ENCODE measurements at regions not wholly inside any gene's neighbourhood (a gene's known extent, or its start where the extent isn't known, plus 50 kb on each side); places are given as distances from the start of the nearest gene placed in this dataset.

GRCh38 chr2:239816576-239817467 lies 208.3 kb downstream of the NDUFA10 start:
- H4K20me1 ChIP-seq (ENCODE audit: insufficient read depth, low read length): no peaks in the 10 kb centered on the region
- H3K9me2 ChIP-seq (ENCODE audit: low read depth, low read length): no peaks in the 10 kb centered on the region
- no peaks in the 10 kb centered on the region for H3K27me3 ChIP-seq (ENCODE audit: insufficient read depth, low read length)
- no peak overlapping the region for H3K4me3 ChIP-seq (ENCODE audit: low read depth, low read length, poor library complexity, severe bottlenecking)
- H3K36me3 ChIP-seq (ENCODE audit: insufficient read depth, low read length): no peaks in the 10 kb centered on the region
- H3F3A ChIP-seq (ENCODE audit: insufficient read depth, low read length): no peaks in the 10 kb centered on the region
- no peak overlapping the region for H3K27ac ChIP-seq (ENCODE audit: low read depth, low read length, poor library complexity, severe bottlenecking)
- H3K4me2 ChIP-seq (ENCODE audit: low read length): no peak overlapping the region
- H3K79me2 ChIP-seq (ENCODE audit: insufficient read depth, low read length): no peaks in the 10 kb centered on the region
- H3K9ac ChIP-seq (ENCODE audit: low read length): no peak overlapping the region
- H2AFZ ChIP-seq (ENCODE audit: low read length): no peak overlapping the region
- TF ChIP-seq, protein P1, sequence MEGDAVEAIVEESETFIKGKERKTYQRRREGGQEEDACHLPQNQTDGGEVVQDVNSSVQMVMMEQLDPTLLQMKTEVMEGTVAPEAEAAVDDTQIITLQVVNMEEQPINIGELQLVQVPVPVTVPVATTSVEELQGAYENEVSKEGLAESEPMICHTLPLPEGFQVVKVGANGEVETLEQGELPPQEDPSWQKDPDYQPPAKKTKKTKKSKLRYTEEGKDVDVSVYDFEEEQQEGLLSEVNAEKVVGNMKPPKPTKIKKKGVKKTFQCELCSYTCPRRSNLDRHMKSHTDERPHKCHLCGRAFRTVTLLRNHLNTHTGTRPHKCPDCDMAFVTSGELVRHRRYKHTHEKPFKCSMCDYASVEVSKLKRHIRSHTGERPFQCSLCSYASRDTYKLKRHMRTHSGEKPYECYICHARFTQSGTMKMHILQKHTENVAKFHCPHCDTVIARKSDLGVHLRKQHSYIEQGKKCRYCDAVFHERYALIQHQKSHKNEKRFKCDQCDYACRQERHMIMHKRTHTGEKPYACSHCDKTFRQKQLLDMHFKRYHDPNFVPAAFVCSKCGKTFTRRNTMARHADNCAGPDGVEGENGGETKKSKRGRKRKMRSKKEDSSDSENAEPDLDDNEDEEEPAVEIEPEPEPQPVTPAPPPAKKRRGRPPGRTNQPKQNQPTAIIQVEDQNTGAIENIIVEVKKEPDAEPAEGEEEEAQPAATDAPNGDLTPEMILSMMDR (IDR thresholded peaks at IDR 0.05; ENCODE audit: low read length): no peak
- TF ChIP-seq EZH2 (IDR thresholded peaks at IDR 0.05; ENCODE audit: borderline replicate concordance, low read length): no peak
- no peaks in the 10 kb centered on the region for H3K4me1 ChIP-seq (ENCODE audit: insufficient read depth, low read length, severe bottlenecking)
- no peaks in the 10 kb centered on the region for H3K9me3 ChIP-seq (ENCODE audit: low read length)

DNA sequence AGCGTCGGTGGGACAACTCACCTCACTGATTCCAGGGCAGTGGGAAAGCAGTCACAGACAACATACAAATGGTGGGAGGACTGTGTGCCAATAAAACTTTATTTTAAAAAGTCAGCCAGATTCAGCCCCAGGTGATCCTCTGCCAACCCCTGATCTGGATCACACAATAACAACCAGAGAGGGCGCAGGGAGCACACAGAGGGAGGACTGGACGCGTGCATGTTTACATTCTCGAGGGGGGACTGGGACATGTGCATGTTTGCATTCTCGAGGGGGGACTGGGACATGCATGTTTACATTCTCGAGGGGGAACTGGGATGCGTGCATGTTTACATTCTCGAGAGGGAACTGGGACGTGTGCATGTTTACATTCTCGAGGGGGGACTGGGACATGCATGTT lies 209.5 kb downstream of the NDUFA10 start:
- no peaks in the 10 kb centered on the region for H4K20me1 ChIP-seq (ENCODE audit: insufficient read depth, low read length)
- H3K36me3 ChIP-seq (ENCODE audit: insufficient read depth, low read length): no peaks in the 10 kb centered on the region
- no peak overlapping the region for H3K4me2 ChIP-seq (ENCODE audit: low read length)
- H3K27ac ChIP-seq (ENCODE audit: low read depth, low read length, poor library complexity, severe bottlenecking): no peak overlapping the region
- no peaks in the 10 kb centered on the region for H3K9me3 ChIP-seq (ENCODE audit: low read length)
- H3K4me3 ChIP-seq (ENCODE audit: low read depth, low read length, poor library complexity, severe bottlenecking): no peak overlapping the region
- H2AFZ ChIP-seq (ENCODE audit: low read length): no peak overlapping the region
- no peaks in the 10 kb centered on the region for H3K9me2 ChIP-seq (ENCODE audit: low read depth, low read length)
- no peak overlapping the region for H3K9ac ChIP-seq (ENCODE audit: low read length)
- no peaks in the 10 kb centered on the region for H3K4me1 ChIP-seq (ENCODE audit: insufficient read depth, low read length, severe bottlenecking)
- no peaks in the 10 kb centered on the region for H3K79me2 ChIP-seq (ENCODE audit: insufficient read depth, low read length)
- H3K27me3 ChIP-seq (ENCODE audit: insufficient read depth, low read length): no peaks in the 10 kb centered on the region
- TF ChIP-seq, protein P1 (IDR thresholded peaks at IDR 0.05; ENCODE audit: low read length): no peak
- TF ChIP-seq EZH2 (IDR thresholded peaks at IDR 0.05; ENCODE audit: borderline replicate concordance, low read length): no peak
- no peaks in the 10 kb centered on the region for H3F3A ChIP-seq (ENCODE audit: insufficient read depth, low read length)

DNA sequence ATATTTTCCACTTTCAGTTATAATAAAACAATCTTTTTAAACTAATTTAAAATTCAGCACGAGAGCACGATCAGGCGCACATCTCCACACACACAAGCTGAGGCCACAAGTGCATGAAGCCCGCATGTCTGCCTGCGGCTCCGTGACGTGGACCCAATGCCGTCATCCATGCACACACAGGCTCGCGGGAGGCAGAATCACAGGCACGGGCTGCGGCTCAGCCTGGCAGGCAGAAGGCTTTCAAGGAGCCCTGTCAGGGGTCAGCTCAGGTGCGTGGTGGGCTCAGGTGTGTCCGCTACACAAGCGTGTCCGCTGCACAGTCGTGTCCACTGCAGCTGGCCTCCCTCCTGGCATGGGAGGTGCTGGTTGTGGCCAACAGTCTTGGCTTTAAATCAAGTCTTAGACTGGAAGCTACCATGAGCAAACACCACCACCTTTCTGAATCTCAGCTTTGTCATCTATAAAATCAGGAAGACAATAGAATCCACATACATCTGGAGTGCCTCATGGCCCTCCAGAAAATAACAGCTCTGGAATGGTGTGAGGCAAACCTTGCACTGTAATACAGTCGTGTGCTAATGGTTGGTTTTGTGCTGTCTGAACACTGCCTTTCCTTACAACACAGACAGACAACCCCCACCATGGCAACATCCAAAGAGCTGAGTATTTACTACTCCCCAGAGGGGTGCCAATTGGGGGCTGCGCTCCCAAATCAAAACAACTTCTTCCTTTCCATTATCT lies 210.1 kb downstream of the NDUFA10 start:
- no peaks in the 10 kb centered on the region for H3F3A ChIP-seq (ENCODE audit: insufficient read depth, low read length)
- H3K4me3 ChIP-seq (ENCODE audit: low read depth, low read length, poor library complexity, severe bottlenecking): no peak overlapping the region
- no peak overlapping the region for H2AFZ ChIP-seq (ENCODE audit: low read length)
- H3K27me3 ChIP-seq (ENCODE audit: insufficient read depth, low read length): no peaks in the 10 kb centered on the region
- H3K9ac ChIP-seq (ENCODE audit: low read length): no peak overlapping the region
- H3K9me2 ChIP-seq (ENCODE audit: low read depth, low read length): no peaks in the 10 kb centered on the region
- TF ChIP-seq, protein P1 (IDR thresholded peaks at IDR 0.05; ENCODE audit: low read length): no peak
- TF ChIP-seq EZH2 (IDR thresholded peaks at IDR 0.05; ENCODE audit: borderline replicate concordance, low read length): no peak
- no peaks in the 10 kb centered on the region for H3K79me2 ChIP-seq (ENCODE audit: insufficient read depth, low read length)
- no peaks in the 10 kb centered on the region for H3K36me3 ChIP-seq (ENCODE audit: insufficient read depth, low read length)
- H3K4me1 ChIP-seq (ENCODE audit: insufficient read depth, low read length, severe bottlenecking): no peaks in the 10 kb centered on the region
- H4K20me1 ChIP-seq (ENCODE audit: insufficient read depth, low read length): no peaks in the 10 kb centered on the region
- no peaks in the 10 kb centered on the region for H3K9me3 ChIP-seq (ENCODE audit: low read length)
- H3K4me2 ChIP-seq (ENCODE audit: low read length): no peak overlapping the region
- H3K27ac ChIP-seq (ENCODE audit: low read depth, low read length, poor library complexity, severe bottlenecking): no peak overlapping the region

Data from OCI-LY1 (cell line).